ENCODE measurements at regions not wholly inside any gene's neighbourhood (a gene's known extent, or its start where the extent isn't known, plus 50 kb on each side); places are given as distances from the start of the nearest gene placed in this dataset.
A peak's percentile ranks its signal among the peaks of the same experiment; 100 is the strongest.

- DNase-seq (ENCODE audit: low read depth, low spot score) = no peak
- no peaks in the 10 kb centered on the region for H3K36me3 ChIP-seq (ENCODE audit: insufficient read depth, low read length)
- H3K27ac ChIP-seq = no peak overlapping the region
- no peak overlapping the region for H3K4me3 ChIP-seq
- no peak overlapping the region for H3K9ac ChIP-seq (ENCODE audit: insufficient read length)
- no peaks in the 10 kb centered on the region for H3K9me3 ChIP-seq (ENCODE audit: low read depth, low read length)
- no peak for TF ChIP-seq EZH2 (IDR thresholded peaks at IDR 0.05)
Observed at GRCh38 chr13:76017861-76018556, 381.9 kb downstream of the LMO7 start.

DNA sequence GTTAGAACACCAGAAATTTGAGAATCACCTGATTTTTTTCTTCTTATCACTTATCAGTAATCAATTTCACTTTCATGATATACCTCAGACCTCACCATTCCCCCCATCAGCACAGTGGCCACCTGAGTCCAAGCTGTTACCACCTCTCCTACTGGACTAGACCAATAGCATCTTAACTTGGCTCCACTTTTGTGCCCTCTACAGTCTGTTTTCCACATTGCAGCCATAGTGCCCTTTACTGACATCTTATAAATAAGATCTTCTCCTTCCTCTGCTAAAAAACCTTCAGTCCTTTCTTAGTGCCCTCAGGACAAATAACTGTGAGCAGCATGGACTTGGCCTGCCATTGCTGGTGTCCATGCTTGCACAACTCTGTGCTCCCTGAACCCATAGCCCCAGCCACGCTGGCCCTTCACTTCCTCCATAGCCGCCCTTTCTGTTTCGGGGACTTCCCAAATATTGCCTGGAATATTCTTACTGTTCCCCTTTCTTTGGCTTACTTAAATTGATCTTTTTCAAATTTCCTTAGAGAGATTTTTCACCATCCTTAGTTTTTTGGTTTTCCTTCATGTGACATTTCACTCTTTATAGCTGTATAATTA is 380.8 kb downstream of the LMO7 start:
- H3K9ac ChIP-seq (ENCODE audit: insufficient read length) = no peak overlapping the region
- no peaks in the 10 kb centered on the region for H3K9me3 ChIP-seq (ENCODE audit: low read depth, low read length)
- H3K27ac ChIP-seq = no peak overlapping the region
- no peak overlapping the region for H3K4me3 ChIP-seq
- DNase-seq (ENCODE audit: low read depth, low spot score) = peak; percentile 16
- no peaks in the 10 kb centered on the region for H3K36me3 ChIP-seq (ENCODE audit: insufficient read depth, low read length)
- TF ChIP-seq EZH2 (IDR thresholded peaks at IDR 0.05) (no peak), POLR2AphosphoS5 (IDR thresholded peaks at IDR 0.05; ENCODE audit: borderline replicate concordance, low read depth, low read length) (no peak), FOXP2 (optimal IDR thresholded peaks at IDR 0.05; ENCODE audit: control extremely low read depth, extremely low read length, insufficient read depth) (no peak)

DNA sequence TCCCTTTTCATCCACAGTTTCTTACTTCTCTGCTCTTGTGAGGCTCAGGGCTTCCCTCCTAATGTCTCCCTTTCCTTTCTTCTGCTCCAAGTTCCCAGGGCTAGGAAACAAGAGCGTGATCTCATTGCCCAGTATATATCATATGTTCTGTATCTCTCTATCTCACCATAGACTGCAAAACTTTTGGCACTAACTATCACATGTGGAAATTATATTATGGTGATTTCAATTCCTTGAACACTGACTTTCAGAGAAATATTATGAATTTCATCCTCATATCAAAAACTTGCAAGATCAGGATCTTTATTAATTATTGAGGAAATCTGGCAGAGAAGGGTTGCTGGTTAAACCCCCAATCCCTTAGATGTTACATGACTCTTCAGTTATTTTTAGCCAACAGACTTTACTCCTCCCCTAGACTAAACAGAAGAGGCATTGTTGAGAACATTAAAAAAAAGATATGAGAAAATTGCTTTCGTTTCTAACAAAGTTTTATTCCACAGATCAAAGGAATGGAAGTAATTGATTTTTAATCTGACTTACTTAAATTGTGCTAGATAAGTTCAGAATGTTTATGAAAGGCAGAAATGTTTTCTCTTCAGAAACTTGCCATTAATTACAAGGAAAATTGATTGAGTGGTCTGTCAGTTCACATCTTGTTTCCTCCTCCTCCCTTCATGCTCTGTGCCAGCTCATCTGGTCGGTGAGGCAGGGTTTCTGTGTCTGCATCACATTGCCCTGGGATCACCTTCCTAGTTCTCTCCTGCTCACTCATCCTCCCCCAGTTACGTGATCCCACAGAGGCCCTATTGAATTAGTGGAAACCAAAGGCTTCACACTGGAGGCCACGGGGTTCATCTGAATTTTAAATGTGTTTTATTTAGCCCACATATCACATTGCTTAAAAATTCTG is 378.5 kb downstream of the LMO7 start:
- no peak overlapping the region for H3K9ac ChIP-seq (ENCODE audit: insufficient read length)
- H3K36me3 ChIP-seq (ENCODE audit: insufficient read depth, low read length) = no peaks in the 10 kb centered on the region
- no peak overlapping the region for H3K4me3 ChIP-seq
- DNase-seq (ENCODE audit: low read depth, low spot score) = no peak
- TF ChIP-seq FOXP2 (optimal IDR thresholded peaks at IDR 0.05; ENCODE audit: control extremely low read depth, extremely low read length, insufficient read depth) (no peak), EZH2 (IDR thresholded peaks at IDR 0.05) (no peak), POLR2AphosphoS5 (IDR thresholded peaks at IDR 0.05; ENCODE audit: borderline replicate concordance, low read depth, low read length) (no peak)
- H3K9me3 ChIP-seq (ENCODE audit: low read depth, low read length) = no peaks in the 10 kb centered on the region
- no peak overlapping the region for H3K27ac ChIP-seq

DNA sequence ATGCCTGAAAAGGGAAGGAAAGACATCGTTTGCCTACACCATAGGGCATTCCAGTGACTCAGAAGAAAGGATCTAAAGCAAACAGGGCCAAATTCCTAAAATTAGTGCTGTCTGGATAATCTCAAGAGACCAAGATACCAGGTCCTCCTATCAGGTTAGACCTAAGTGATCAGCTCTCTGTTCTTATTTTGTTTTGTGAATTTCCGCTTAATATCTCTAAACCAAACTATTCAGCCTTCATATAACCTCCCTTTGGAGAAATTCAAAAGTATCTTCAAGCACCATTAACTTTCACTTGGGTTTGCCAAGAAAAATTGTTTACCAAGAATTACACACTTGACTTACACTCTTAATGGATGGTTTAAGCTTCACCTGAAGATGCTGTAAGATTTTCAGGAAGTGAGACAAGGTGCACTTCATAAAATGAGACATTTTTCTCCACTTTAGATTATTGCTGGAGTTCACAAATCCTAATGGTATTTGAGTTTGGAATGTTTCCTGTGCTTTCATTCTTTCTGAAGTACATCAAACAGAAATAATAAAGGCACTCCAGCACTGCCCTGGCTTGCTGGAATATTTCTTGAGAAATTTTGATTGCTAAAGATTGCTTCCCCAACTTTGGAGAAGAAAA is 376.1 kb downstream of the LMO7 start:
- no peak overlapping the region for H3K27ac ChIP-seq
- no peak overlapping the region for H3K4me3 ChIP-seq
- H3K9ac ChIP-seq (ENCODE audit: insufficient read length) = no peak overlapping the region
- TF ChIP-seq EZH2 (IDR thresholded peaks at IDR 0.05) = no peak
- no peak for TF ChIP-seq POLR2AphosphoS5 (IDR thresholded peaks at IDR 0.05; ENCODE audit: borderline replicate concordance, low read depth, low read length)
- no peak for TF ChIP-seq FOXP2 (optimal IDR thresholded peaks at IDR 0.05; ENCODE audit: control extremely low read depth, extremely low read length, insufficient read depth)
- no peaks in the 10 kb centered on the region for H3K9me3 ChIP-seq (ENCODE audit: low read depth, low read length)
- H3K36me3 ChIP-seq (ENCODE audit: insufficient read depth, low read length) = no peaks in the 10 kb centered on the region
- DNase-seq (ENCODE audit: low read depth, low spot score) = no peak

DNA sequence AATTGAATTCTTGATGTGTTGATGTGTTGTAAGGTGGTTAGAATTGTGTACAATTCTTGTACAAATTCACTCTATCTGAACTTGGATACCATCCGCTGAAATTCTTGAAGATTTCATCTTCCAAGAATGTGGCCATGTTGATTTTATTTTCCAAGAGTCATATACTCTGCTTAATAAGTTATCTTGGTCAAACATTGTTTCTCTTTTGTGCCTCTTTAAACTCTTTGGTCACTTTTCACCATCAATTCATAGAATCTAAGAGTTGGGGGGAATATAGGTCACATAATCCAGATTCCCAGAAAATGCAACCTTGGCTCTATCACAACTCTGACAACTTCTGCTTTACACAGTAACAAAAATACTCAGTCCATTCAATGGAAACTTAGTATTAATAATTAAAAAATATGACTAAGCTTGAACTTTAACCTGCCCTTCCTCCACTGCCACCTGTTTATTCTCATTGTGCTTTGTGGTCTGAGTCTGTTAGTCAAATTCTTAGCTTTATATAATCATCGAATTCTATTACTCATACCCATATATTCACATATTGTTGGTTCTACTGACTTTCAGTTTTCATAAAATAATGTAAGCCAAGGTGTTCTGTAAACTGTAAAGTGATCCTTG is 373.2 kb downstream of the LMO7 start:
- no peak overlapping the region for H3K27ac ChIP-seq
- no peak for DNase-seq (ENCODE audit: low read depth, low spot score)
- H3K9ac ChIP-seq (ENCODE audit: insufficient read length) = no peak overlapping the region
- no peak for TF ChIP-seq EZH2 (IDR thresholded peaks at IDR 0.05)
- no peak for TF ChIP-seq POLR2AphosphoS5 (IDR thresholded peaks at IDR 0.05; ENCODE audit: borderline replicate concordance, low read depth, low read length)
- TF ChIP-seq FOXP2 (optimal IDR thresholded peaks at IDR 0.05; ENCODE audit: control extremely low read depth, extremely low read length, insufficient read depth) = no peak
- no peaks in the 10 kb centered on the region for H3K36me3 ChIP-seq (ENCODE audit: insufficient read depth, low read length)
- no peak overlapping the region for H3K4me3 ChIP-seq
- H3K9me3 ChIP-seq (ENCODE audit: low read depth, low read length) = no peaks in the 10 kb centered on the region

GRCh38 chr13:76004416-76004815 is 368.3 kb downstream of the LMO7 start:
- no peak for TF ChIP-seq POLR2AphosphoS5 (IDR thresholded peaks at IDR 0.05; ENCODE audit: borderline replicate concordance, low read depth, low read length)
- TF ChIP-seq EZH2 (IDR thresholded peaks at IDR 0.05) = no peak
- no peak for TF ChIP-seq FOXP2 (optimal IDR thresholded peaks at IDR 0.05; ENCODE audit: control extremely low read depth, extremely low read length, insufficient read depth)
- no peak overlapping the region for H3K9ac ChIP-seq (ENCODE audit: insufficient read length)
- no peak for DNase-seq (ENCODE audit: low read depth, low spot score)
- H3K4me3 ChIP-seq = no peak overlapping the region
- no peaks in the 10 kb centered on the region for H3K36me3 ChIP-seq (ENCODE audit: insufficient read depth, low read length)
- H3K27ac ChIP-seq = no peak overlapping the region
- H3K9me3 ChIP-seq (ENCODE audit: low read depth, low read length) = no peaks in the 10 kb centered on the region

DNA sequence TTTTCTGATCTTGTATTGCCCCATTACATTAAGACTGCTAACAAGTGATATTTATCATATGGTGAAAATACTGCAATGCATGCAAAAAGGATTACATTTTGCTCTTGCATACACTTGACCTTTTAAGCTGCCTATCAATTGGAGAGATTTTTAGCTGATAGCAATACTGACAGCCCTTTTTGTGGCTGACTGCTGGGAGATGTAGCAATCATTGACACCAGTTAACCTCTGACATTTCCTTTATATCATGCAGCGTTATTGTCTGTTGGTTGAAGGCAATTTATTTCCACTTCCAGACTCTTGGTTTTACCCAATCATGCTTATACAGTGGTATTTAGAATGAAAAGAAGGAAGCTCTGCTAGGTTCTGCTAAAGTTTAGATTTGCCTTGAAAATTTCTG is 364.0 kb downstream of the LMO7 start:
- Histone ChIP-seq H3K9ac (ENCODE audit: insufficient read length) (no peak overlapping the region), H3K9me3 (ENCODE audit: low read depth, low read length) (no peaks in the 10 kb centered on the region), H3K27ac (no peak overlapping the region), H3K36me3 (ENCODE audit: insufficient read depth, low read length) (no peaks in the 10 kb centered on the region), H3K4me3 (no peak overlapping the region)
- no peak for DNase-seq (ENCODE audit: low read depth, low spot score)
- TF ChIP-seq EZH2 (IDR thresholded peaks at IDR 0.05) (no peak), POLR2AphosphoS5 (IDR thresholded peaks at IDR 0.05; ENCODE audit: borderline replicate concordance, low read depth, low read length) (no peak), FOXP2 (optimal IDR thresholded peaks at IDR 0.05; ENCODE audit: control extremely low read depth, extremely low read length, insufficient read depth) (no peak)

GRCh38 chr13:75996582-75996981 is 360.5 kb downstream of the LMO7 start:
- TF ChIP-seq POLR2AphosphoS5 (IDR thresholded peaks at IDR 0.05; ENCODE audit: borderline replicate concordance, low read depth, low read length) = no peak
- no peak for TF ChIP-seq FOXP2 (optimal IDR thresholded peaks at IDR 0.05; ENCODE audit: control extremely low read depth, extremely low read length, insufficient read depth)
- TF ChIP-seq EZH2 (IDR thresholded peaks at IDR 0.05) = no peak
- Histone ChIP-seq H3K36me3 (ENCODE audit: insufficient read depth, low read length) (no peaks in the 10 kb centered on the region), H3K9me3 (ENCODE audit: low read depth, low read length) (no peaks in the 10 kb centered on the region), H3K9ac (ENCODE audit: insufficient read length) (no peak overlapping the region), H3K4me3 (no peak overlapping the region), H3K27ac (no peak overlapping the region)
- no peak for DNase-seq (ENCODE audit: low read depth, low spot score)
